Peyer's patch (tissue), 4 donors: ENCODE measurements at regions not wholly inside any gene's neighbourhood (a gene's known extent, or its start where the extent isn't known, plus 50 kb on each side); places are given as distances from the start of the nearest gene placed in this dataset.

ENCODE experiments used
- CTCF ChIP-seq, 6 experiments: fragments of 450-650 bp in 4 of 6; fragments of 200-600 bp in 2 of 6; sonication (generic) in 1 of 6; IDR thresholded peaks; one replicate each; pipeline ENCODE4 v1.5.1; 2017 to 2019; ENCODE audit warnings: antibody characterized with exemption in 6 of 6, mild to moderate bottlenecking in 3 of 6, moderate library complexity in 1 of 6
- POLR2A ChIP-seq, 2 donors: fragments of 450-650 bp; IDR thresholded peaks; one replicate each; pipeline ENCODE4 v1.5.1; 2017; ENCODE audit warnings: antibody characterized with exemption in 2 of 2, mild to moderate bottlenecking in 2 of 2, moderate library complexity in 2 of 2

- TF ChIP-seq CTCF (IDR thresholded peaks at IDR 0.05) (no peak), POLR2A (IDR thresholded peaks at IDR 0.05) (no peak)
Measured at GRCh38 chr5:125433457-125433856, 687.0 kb upstream of the ZNF608 start.
